ENCODE measurements at regions not wholly inside any gene's neighbourhood (a gene's known extent, or its start where the extent isn't known, plus 50 kb on each side); places are given as distances from the start of the nearest gene placed in this dataset.
"Not testable (repeated sequence)": the region's sequence is repeated elsewhere in the genome, so short reads cannot be mapped to it uniquely, and the experiment has no call there.

DNA sequence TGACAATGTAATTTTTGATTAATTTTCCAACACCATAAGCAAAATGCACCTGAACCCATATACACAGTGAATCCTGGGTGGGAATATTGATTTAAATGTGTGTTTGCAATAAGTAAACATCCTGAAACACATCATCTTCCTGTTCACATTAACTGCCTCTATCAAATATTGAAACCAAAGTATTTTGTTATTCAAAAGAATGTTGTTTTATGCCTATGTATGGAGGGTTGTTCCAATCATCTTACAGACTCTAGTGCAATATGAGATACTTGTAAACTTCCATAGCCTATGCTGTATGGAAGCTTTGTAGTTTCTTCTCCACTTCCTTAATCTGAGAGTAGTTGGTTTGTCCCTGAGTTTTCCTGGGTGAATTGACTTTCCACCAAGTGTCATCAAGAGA lies 105.4 kb upstream of the SLC7A11 start:
- no peak for DNase-seq

DNA sequence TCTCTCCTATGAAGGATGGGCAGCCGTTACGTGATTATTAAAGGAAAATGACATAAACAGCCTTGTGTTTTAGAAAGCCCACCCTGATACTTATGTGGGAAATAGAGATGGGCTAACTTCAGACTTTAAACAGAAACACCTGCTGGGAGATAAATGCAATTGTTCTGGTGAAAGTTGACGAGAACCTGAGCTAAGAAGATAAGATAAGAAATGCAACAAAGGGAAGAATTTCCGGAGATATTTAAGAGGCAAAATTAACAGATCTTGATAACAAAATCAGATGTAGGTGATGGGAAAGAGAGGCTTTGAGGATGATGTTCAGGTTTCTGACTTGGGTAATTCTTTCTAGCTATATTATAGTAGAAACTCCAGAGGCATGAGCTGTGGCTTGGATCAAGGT lies 102.7 kb upstream of the SLC7A11 start:
- DNase-seq: no peak

DNA sequence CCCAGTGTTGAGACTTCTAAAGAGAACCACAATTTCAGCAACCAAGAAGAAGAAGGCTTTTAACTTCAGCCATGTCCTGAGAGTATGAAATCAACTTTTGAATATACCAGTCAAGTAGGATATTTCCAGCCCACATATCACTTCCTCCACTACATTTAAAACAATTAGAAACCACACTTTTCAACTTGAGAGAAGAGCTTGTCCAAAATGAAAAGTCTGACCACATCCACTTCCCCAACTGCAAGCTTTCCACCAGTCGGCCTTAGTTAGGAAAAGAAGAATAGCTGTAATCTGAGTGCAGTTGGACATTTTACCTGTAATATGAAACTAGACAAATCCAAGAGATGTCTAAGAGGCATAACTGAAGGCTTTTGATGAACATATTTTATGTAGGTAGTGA lies 101.9 kb upstream of the SLC7A11 start:
- DNase-seq: no peak

DNA sequence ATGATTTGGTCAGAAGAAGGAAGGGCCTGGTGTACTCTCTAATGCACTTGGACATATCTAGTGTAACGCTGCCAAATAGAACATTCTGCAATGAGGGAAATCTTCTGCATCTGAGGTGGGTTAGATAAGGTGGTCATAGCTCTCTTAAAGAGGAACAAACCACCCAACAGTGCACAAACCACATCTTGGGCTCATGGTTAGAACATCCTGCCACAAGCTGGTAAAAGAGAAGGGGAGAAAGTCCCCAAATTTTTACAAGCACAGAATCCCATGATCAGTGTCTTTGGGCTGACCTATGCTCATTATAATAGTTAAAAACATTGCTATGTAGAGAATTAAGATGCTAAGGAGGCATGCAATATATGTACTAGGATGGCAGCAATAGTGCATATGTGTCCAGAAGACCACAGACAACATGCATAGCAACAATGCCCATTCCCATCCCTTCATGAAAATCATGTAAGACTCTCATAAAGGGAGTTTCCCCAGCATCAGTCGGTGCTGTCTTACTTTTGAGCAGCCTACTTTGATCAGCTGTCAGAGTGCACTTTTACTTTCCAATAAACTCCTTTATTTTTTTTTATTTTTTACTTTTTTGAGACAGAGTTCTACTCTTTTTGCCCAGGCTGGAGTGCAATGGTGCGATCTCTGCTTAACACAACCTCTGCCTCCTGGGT lies 99.7 kb upstream of the SLC7A11 start:
- DNase-seq: peak; percentile 62

DNA sequence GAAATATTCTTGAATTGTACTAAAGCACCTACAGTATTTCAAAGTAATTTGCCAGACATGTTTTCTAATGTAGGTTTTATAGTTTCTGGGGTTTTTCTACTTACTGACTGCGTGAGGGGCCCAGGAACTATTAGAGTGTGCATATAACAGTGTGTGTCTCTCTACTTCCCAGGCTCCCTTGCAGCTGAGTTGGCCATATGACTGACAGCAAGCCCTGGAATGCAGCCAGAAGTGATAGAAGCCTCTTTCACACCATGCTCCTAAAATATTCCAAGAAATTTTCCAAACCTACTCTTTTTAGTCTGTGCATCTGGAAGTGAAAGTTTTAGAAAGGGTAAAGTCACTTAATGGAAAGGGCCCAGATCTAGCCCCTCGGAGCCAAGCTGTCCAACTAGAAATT lies 96.7 kb upstream of the SLC7A11 start:
- no peak for DNase-seq

DNA sequence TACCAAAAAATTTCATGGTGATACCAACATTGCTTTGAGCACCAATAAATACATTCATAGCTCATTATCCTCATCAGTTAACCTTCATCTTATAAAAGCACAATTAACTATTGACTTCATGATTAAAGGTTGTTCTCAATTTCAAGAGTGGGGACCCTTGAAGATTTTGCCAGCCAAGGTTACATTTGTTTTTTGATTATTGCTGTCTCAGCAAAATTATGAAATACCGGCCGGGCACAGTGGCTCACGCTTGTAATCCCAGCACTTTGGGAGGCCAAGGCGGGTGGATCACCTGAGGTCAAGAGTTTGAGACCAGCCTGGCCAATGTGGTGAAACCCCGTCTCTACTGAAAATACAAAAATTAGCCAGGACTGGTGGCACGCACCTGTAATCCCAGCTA lies 96.1 kb upstream of the SLC7A11 start:
- not testable (repeated sequence) for DNase-seq

DNA sequence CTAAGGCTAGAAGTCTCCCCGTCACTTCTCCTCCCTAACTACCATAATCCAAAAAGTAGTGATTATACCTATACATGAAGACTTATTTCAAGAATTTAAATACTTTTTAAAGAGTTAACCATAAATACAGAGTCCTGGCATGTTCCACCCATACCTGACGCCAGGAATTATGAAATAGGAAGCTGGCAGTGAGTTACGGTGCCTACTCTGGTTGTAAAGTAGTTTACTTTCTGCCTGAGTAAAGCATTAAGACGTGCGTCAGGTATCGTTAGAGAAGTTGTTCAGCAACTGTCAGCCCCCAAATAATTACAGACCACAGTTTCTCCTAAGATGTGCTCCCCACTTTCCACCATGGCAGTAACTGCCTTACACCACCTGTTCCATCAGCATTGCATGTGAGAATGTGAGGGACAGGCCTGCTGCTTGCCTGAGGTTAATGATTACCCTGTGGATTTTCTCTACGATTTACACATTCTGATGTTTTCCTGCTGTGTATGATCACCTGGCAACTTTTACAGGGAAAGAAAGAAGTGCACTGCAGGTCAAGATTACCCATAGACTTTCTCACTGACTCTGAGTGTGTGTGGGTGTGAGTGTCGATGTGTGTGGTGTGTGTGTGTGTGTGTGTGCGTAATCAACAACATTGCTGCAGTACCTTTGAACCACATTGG lies 92.3 kb upstream of the SLC7A11 start:
- no peak for DNase-seq

DNA sequence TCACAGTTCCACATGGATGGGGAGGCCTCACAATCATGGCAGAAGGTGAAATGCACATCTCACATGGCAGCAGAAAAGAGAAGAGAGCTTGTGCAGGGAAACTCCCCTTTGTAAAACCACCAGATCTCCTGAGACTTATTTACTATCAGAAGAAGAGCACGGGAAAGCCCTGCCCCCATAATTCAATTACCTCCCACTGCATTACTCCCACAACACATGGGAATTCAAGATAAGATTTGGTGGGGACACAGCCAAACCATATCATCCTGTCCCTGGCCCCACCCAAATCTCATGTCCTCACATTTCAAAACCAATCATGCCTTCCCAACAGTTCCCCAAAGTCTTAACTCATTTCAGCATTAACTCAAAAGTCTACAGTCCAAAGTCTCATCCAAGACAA lies 90.3 kb upstream of the SLC7A11 start:
- not testable (repeated sequence) for DNase-seq

DNA sequence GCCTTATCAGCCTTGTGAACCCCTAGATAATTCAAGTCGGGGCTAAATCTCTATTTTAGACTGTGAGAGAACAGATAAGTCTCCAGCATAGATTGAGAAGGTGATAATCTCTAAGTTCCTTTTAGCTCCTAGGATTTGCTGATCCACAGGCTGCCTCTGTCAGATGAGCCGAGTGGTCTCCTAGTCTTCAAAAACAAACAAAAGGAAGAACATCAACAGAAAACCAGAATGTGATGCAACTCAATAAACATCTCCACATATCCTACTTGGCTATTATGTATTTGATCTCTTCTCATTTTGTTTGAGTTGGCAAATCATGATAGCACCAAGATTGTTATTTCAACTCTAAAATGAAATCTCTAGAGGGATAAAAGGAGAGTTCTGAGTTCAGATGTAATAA lies 88.4 kb upstream of the SLC7A11 start:
- no peak for DNase-seq

DNA sequence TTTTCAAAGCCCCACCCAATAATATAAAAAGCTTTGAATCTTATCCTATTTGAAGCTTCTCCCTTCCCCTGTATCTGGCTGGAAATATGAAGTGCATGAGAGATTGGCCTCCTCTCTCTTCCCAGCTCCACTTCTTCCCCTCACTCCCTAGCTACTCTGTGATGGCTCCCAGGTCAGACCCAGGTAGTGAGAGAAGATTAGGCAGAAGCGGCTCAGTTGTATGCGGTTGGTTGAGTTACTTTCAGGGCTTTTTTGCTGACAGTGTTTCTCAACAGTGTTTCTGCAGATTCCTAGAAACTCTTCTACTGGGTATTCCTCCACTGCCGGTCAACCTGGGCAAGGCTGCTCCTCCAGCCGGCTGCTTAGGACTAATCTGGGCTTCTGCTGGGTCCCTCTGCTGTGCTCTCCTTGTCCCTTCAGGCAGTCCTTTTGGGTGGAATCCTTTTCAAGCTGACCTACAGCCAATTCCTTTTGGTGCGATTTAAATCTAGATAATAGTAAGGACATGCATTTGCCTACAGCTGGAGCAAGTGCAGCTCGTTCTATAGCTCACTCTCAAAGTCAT lies 87.4 kb upstream of the SLC7A11 start:
- DNase-seq: no peak

DNA sequence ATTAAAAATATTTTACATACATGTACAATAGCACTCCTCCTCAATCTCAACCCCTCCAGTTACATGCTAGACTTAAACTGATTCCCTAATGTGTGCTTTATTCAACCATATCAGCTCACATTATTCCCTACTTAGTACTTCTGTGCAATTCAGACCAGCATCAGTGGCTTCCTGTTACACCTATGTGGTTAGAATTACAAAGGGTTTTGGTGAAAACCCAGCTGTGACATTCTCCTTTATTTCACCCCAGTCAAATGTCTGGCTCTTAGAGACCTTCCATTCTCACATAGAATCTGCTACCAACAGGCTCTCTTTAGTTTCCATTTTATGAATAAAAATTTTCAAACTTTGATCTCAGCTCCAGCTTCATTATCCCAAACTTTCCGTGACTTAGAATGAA lies 85.2 kb upstream of the SLC7A11 start:
- no peak for DNase-seq

DNA sequence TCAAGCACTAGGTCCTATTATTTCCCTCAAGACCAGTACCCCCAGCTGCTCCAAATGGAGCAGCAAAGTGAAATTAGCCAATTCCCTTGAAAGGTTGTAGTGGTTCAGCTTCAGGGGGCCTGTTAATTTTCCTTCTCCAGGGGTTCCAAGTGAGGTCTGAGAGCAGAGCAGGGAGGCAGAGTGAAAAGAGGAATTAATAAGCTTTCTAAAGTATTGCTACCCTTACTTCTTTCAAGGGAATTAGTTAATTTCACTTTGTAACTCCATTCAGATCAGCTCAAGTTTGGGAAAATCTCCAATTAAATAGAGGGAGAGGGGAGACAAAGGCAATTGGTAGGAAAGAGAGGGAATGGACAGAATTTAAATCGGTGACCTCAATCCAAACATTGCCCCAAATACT lies 78.7 kb upstream of the SLC7A11 start:
- DNase-seq: no peak

DNA sequence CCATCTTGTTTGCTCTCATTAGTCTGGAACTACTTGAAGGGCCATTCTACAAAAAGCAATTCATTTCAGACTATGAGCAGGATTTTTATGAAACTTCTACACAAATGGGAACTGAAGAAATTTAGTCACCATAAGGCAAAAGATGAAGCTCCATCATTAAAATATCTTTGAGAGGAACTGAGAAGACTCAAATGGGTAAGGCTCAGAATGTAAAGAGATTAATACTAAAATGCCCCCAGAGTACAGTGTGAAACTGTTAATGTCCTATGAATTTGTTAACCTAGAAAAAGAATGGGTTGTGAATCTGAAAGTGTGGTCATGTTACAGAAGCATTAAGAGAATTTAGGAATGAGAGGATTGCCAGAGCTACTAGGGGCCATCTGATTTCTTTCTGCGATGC lies 77.9 kb upstream of the SLC7A11 start:
- DNase-seq: no peak

DNA sequence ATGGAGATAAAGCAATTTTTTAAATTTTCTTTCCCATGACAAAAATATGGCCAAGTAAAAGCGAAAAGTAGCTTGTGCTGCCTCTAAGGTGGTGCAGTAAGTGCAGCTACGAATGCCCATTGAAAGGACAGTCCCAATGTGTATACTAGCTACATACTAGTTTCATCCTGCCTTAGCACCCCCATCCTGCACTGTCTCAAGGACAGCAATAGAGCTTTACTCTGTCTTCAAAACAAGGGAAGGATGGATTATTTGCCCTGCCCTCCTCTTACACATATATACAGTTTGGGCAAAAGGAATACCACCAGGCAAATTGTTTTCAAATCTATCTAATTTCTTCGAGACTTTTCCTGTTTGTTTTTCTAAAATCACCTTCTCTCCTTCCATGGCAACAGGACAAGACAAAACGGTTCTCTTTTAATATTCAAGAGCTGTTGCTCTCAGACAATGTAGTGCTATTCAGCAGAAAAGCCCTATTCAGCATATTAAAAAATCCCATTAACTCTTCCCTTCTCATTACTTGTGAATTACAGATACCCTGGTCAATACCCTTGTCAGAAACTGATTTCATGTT lies 75.1 kb upstream of the SLC7A11 start:
- DNase-seq: no peak

DNA sequence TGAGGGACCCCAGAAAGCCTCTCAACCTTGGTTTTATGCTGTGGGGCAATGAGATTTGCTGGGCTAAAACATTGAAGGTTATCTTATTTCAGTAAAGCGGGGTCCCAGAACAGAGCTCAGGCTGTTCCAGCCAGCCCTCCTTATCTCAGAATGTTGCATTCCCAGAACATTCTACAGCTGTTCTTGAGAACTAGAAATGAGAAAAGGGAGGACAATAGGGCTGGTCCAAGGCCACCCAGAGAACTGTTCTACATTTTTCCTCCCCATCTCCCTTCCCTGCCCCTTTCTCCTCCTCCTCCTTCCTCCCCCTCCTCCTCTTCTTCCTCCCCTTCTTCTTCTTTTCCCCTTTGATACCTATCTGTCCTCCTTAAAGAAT lies 70.4 kb upstream of the SLC7A11 start:
- DNase-seq: no peak

DNA sequence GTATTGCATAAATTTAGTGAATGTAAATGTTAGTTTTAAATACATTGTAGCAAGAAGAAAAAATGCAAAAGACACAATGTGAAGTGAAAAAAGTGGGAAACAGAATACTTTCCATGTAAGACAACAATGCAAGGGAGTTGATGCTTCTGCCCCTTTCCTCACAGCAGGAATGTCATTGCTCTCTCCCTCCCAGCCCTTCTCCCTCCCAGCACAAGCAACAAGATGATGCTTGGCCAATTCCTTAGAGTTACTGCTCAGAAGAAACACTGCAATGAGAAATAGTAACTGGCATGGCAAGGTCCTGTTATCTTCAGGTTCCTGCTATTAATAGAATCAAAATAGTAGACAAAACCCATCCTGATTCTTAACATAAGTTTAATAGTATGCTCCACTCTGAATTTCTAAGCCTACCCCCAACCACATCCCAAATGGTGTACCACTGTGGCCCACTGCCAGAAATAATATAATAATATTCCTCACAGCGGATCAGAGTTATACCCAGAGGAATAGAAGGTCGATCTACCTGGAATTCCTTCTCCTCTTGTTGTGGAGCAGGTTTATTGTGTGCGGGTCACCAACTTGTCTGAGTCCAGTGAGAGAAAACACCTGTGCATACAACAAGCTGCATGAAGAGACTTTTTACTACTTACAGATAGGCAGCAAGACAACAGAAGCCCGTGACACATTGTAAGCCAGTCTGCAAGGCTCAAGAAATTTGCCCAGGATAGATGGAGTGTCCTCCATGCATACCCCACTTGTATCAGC lies 69.8 kb upstream of the SLC7A11 start:
- no peak for DNase-seq

DNA sequence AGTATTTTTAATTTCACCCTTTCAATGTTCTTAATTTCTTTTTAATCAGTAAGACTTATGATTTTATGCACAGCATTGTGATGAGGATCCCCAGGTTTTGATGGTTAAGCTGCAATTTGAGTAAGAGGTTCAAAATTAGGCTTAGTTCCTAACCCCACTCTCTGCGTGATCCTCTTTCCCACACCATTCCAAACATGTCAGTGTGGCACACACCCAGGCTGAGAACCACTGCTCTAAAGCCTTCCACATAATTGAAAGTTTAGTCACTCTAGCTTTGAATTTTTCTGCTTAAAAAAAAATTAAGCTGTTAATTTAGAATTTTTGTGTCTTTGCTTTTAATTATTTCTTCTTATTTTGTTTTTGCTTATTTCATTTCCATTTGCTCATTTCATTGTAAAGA lies 68.8 kb upstream of the SLC7A11 start:
- no peak for DNase-seq

DNA sequence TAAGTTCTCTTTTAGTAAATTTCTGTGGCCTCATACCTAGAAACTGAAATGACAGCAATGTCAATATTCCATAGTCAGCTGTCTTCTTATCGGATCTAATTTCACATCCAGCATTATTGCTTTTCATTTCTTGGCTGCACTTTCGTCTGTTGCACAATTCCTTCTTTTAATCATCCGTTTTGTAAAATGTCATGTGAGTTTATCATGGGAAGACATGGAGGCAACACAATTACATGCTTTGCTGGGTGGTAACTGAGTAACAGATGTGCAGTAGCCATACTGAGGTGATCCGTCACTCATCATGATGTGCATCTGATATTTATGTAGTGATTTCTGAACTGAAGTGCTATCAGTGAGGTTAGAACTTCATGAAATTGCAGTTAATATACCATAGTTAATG lies 68.3 kb upstream of the SLC7A11 start:
- no peak for DNase-seq

DNA sequence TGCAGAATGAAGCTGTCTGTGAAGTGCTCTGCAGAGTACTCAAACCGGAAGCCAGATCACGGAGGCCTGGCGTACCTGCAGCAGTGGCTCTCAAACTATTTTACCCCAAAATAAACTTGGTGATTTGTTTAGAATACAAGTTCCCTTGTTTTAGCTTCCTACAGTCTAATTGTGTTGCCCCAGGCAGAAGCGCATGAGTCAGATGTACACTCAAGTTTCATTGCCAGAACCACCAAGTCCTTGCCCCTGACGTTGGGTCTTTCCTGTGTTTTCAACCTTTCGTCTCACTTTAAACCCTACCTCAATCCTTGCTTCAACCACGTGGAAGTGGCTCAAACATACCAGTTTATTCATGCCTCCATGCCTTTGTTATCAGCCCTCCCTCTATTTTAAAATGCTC lies 66.2 kb upstream of the SLC7A11 start:
- no peak for DNase-seq

DNA sequence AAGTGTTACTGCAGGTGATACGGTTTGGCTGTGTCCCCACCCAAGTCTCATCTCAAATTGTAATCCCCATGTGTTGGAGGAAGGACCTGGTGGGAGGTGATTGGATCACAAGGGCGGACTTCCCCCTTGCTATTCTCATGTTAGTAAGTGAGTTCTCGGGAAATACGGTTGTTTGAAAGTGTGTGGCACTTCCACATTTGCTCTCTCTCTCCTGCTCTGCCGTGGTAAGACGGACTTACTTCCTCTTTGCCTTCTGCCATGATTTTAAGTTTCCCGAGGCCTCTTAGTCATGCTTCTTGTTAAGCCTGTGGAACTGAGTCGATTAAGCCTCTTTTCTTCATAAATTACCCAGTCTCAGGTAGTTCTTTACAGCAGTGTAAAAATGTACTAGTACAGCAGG lies 65.2 kb upstream of the SLC7A11 start:
- DNase-seq: peak; percentile 56

DNA sequence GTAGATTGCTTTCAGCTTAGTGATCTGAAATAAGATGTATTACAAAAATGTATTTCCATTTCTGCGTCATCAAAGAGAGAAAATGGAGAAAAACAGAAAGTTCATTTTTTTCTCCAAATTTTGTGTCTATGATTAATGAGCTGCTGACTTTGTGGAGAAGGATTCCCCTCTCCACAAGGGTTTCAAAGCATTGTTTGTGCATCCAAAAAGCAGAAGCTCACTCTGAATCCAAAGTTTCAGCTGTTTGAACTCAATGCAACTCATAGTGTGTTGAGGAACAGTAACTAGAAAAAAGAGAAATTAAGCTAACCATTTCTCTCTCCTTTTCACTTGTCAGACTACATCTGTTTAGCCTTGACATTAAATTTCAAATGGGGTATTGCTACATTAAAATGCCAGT lies 62.9 kb upstream of the SLC7A11 start:
- DNase-seq: no peak

DNA sequence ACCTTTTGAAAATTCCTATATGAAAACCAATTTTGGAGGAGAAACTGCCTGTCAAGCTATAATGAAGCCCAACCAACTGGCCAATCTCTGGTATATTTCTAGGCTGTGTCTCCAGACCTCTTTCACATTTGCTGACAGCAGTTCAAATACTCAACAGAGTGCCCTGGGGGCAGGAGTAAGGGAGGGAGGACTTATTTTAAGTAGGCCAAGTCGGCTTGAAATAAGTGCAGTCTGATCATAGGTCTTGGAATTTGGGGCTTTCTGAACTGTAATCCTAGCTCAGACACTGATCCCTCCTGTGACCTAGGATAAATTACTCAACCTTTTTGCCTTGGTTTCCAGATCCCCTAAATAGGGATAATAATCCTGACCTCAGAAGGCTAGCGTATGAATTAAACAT lies 59.4 kb upstream of the SLC7A11 start:
- DNase-seq: no peak

DNA sequence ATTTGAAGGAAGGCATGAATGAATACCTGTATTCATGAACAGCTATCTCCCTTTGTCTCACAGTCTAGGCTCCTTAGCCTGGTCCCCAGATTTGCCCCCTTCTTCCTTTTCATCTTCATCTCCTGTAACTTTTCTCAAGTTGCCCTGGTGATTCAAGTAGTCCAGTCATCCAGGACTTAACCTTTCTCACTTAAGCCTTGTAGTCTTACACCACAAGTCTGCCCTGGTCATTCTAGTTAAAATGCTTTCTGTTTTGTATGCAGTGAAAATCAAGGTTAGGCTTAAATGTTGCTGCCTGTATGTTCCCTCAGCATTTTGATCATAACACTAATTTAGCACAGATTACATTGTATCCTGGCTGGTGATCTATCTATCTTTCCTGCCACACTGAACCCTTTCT lies 58.5 kb upstream of the SLC7A11 start:
- DNase-seq: no peak

DNA sequence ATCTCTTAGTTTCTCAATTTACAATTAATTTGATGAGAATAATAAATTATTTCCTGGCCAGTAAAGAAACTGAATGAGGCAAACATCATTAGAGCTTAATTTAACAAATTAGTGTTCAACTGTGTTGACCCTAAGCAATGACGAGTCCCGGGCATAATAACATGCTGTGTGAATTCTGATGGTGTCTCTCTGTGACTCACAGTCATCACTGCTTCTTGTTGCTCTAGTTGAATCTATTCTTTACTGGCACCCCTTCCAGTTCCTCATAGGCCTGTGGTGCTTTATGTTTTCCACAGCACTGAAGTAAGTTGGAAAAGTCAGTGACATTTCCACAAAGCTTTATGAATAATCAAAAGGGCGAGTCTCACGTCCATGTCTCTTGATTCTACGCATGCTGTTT lies 57.7 kb upstream of the SLC7A11 start:
- no peak for DNase-seq

Data from GF-D8 (cell line).